IMR-90 (cell line): ENCODE measurements at regions not wholly inside any gene's neighbourhood (a gene's known extent, or its start where the extent isn't known, plus 50 kb on each side); places are given as distances from the start of the nearest gene placed in this dataset. TPM values are rescaled to one million over a fixed set of nuclear protein-coding genes. Genes with fewer than 3 reads are reported as not detected.

Experiments
- ATAC-seq: fragments of 200-7000 bp; cut with Tn5 transposase; 2 replicates; pipeline ENCODE4 v1.9.1; 2020; ENCODE audit warnings: low read depth, mild to moderate bottlenecking, moderate library complexity
- BruUV-seq: library from RNA; stranded (reverse); fragments of 400-500 nt; replicated peaks from 2 replicates; lab custom pipeline; 2021; lab: Mats Ljungman, UMichigan
- CTCF ChIA-PET: fragments of 300-600 bp; formaldehyde crosslinking; extraction: SDS; loops from one replicate; lab custom pipeline; 2021; ENCODE audit warnings: antibody characterized with exemption; lab: Yijun Ruan, JAX
- POLR2A ChIA-PET: fragments of 300-600 bp; sonication (Branson Sonifier 250); formaldehyde crosslinking; loops from one replicate; lab custom pipeline; 2022; ENCODE audit warnings: antibody characterized with exemption; ENCODE audit not compliant: unreplicated experiment; lab: Charles Lee
- DNase-seq: peaks from one replicate; pipeline ENCODE4 v3.0.0; 2013
- H2AFZ ChIP-seq: replicated peaks from 2 replicates; pipeline ENCODE3; 2013; ENCODE audit warnings: low read length, mild to moderate bottlenecking; ENCODE audit not compliant: poor library complexity
- H2AK5ac ChIP-seq: 2 replicates; pipeline ENCODE4 v1.6.1; 2013; ENCODE audit warnings: low read depth, low read length, inconsistent platforms
- H2AK9ac ChIP-seq: replicated peaks from 2 replicates; pipeline ENCODE3; 2013; ENCODE audit warnings: mild to moderate bottlenecking, low read depth, low read length, moderate library complexity; ENCODE audit not compliant: poor library complexity
- H2BK120ac ChIP-seq: 2 replicates; pipeline ENCODE4 v1.6.1; 2013; ENCODE audit warnings: low read depth, low read length, inconsistent platforms
- H2BK15ac ChIP-seq: 3 replicates; pipeline ENCODE4 v1.6.1; 2013; ENCODE audit warnings: low read depth, low read length, inconsistent platforms
- H2BK20ac ChIP-seq: 2 replicates; pipeline ENCODE4 v1.6.1; 2013; ENCODE audit warnings: low read depth, mild to moderate bottlenecking, inconsistent platforms, low read length, moderate library complexity
- H2BK5ac ChIP-seq: 2 replicates; pipeline ENCODE4 v1.6.1; 2013; ENCODE audit warnings: mild to moderate bottlenecking, low read depth, low read length, inconsistent platforms; ENCODE audit not compliant: poor library complexity, severe bottlenecking
- H3K14ac ChIP-seq: replicated peaks from 2 replicates; pipeline ENCODE4 v1.6.1; 2013; ENCODE audit warnings: low read depth, low read length, inconsistent platforms
- H3K18ac ChIP-seq: 2 replicates; pipeline ENCODE4 v1.6.1; 2013; ENCODE audit warnings: low read depth, low read length, control low read depth
- H3K23ac ChIP-seq: 2 replicates; pipeline ENCODE4 v1.6.1; 2013; ENCODE audit warnings: low read depth, low read length, inconsistent platforms
- H3K27ac ChIP-seq: 2 replicates; pipeline ENCODE4 v1.5.1; 2013; ENCODE audit warnings: mild to moderate bottlenecking, control low read depth, low read length; ENCODE audit not compliant: insufficient read depth
- H3K27me3 ChIP-seq: 2 replicates; pipeline ENCODE4 v1.6.1; 2013; ENCODE audit warnings: low read length; ENCODE audit not compliant: control insufficient read depth, insufficient read depth
- H3K36me3 ChIP-seq: 2 replicates; pipeline ENCODE4 v1.6.1; 2013; ENCODE audit warnings: low read length, mixed read lengths; ENCODE audit not compliant: control insufficient read depth, insufficient read depth
- H3K4ac ChIP-seq: 2 replicates; pipeline ENCODE4 v1.6.1; 2013; ENCODE audit warnings: low read depth, low read length, inconsistent platforms
- H3K4me1 ChIP-seq: 2 replicates; pipeline ENCODE4 v1.6.1; 2013; ENCODE audit warnings: low read length, mixed read lengths; ENCODE audit not compliant: control insufficient read depth, insufficient read depth
- H3K4me2 ChIP-seq: 2 replicates; pipeline ENCODE4 v1.6.1; 2013; ENCODE audit warnings: low read depth, mild to moderate bottlenecking, control low read depth, low read length, moderate library complexity
- H3K4me3 ChIP-seq: 2 replicates; pipeline ENCODE4 v1.5.1; 2013; ENCODE audit warnings: low read depth, mild to moderate bottlenecking, control low read depth, low read length, moderate library complexity; ENCODE audit not compliant: insufficient read depth
- H3K56ac ChIP-seq: 2 replicates; pipeline ENCODE4 v1.6.1; 2013; ENCODE audit warnings: low read length, inconsistent platforms; ENCODE audit not compliant: insufficient read depth; ENCODE audit errors: extremely low read depth
- H3K79me1 ChIP-seq, 2 experiments: 2 replicates each; pipeline ENCODE4 v1.6.1; 2013; ENCODE audit warnings: low read length in 2 of 2, inconsistent platforms in 1 of 2, low read depth in 1 of 2
- H3K9ac ChIP-seq: 2 replicates; pipeline ENCODE4 v1.6.1; 2013; ENCODE audit warnings: low read depth, low read length, control low read depth
- H3K9me1 ChIP-seq: 2 replicates; pipeline ENCODE4 v1.6.1; 2013; ENCODE audit warnings: low read length, inconsistent platforms; ENCODE audit not compliant: insufficient read depth
- H3K9me3 ChIP-seq: 2 replicates; pipeline ENCODE4 v1.6.1; 2013; ENCODE audit warnings: low read length; ENCODE audit not compliant: control insufficient read depth, insufficient read depth
- H4K20me1 ChIP-seq: 2 replicates; pipeline ENCODE4 v1.6.1; 2013; ENCODE audit warnings: low read length, inconsistent platforms; ENCODE audit not compliant: insufficient read depth
- H4K5ac ChIP-seq: 2 replicates; pipeline ENCODE4 v1.6.1; 2013; ENCODE audit warnings: mild to moderate bottlenecking, low read depth, low read length, control low read depth
- H4K8ac ChIP-seq, 2 experiments: 2 replicates each; pipeline ENCODE4 v1.6.1; 2013; ENCODE audit warnings: low read depth in 2 of 2, low read length in 2 of 2, control low read depth in 1 of 2, inconsistent platforms in 1 of 2
- H4K91ac ChIP-seq: 2 replicates; pipeline ENCODE4 v1.6.1; 2013; ENCODE audit warnings: low read depth, low read length, inconsistent platforms; ENCODE audit not compliant: insufficient read depth
- CEBPB ChIP-seq: IDR thresholded peaks from 2 replicates; pipeline ENCODE4 v1.6.1; 2012; ENCODE audit warnings: low read depth, low read length, improper control_type of control experiment
- MAZ ChIP-seq: IDR thresholded peaks from 2 replicates; pipeline ENCODE4 v1.6.1; 2012; ENCODE audit warnings: low read depth, mild to moderate bottlenecking, low read length, improper control_type of control experiment, moderate library complexity, borderline replicate concordance
- RCOR1 ChIP-seq: IDR thresholded peaks from 2 replicates; pipeline ENCODE4 v1.6.1; 2012; ENCODE audit warnings: mild to moderate bottlenecking, low read length, improper control_type of control experiment; ENCODE audit not compliant: insufficient replicate concordance
- RFX5 ChIP-seq: IDR thresholded peaks from 2 replicates; pipeline ENCODE4 v1.8.0; 2012; ENCODE audit warnings: low read depth, mild to moderate bottlenecking, low read length, moderate library complexity
- SMC3 ChIP-seq: fragments of 150-350 bp; IDR thresholded peaks from 2 replicates; pipeline ENCODE4 v1.6.1; 2016; ENCODE audit warnings: low read depth, mild to moderate bottlenecking, antibody characterized with exemption, low read length, moderate library complexity
- dilution Hi-C: fragments of 300-500 bp; cut with HindIII; formaldehyde crosslinking; loops from one replicate; pipeline ENCODE4 v1.14.3; 2018; ENCODE audit warnings: low sequenced_read_pairs; ENCODE audit not compliant: unreplicated experiment
- in situ Hi-C: fragments of 300-500 bp; cut with MboI; formaldehyde crosslinking; loops from 3 replicates; pipeline ENCODE4 v1.14.3; 2019; ENCODE audit warnings: low sequenced_read_pairs, inconsistent platforms, mixed read lengths
- intact Hi-C: fragments of 100-400 bp; cut with micrococcal nuclease; formaldehyde crosslinking; loops from 2 replicates; pipeline ENCODE4 v1.10.0; 2022
- microRNA-seq, 2 experiments: library from miRNA; stranded (forward) in 1 of 2; unstranded in 1 of 2; fragments of 10-50 nt in 1 of 2; fragments of <30 nt in 1 of 2; gene quantifications in 1 of 2; microRNA quantifications in 1 of 2; one replicate each; pipeline versions ENCODE3 to v1.1.0; 2013 to 2020; ENCODE audit not compliant: insufficient read depth in 1 of 2, insufficient read length in 1 of 2, unreplicated experiment in 1 of 2
- small RNA-seq, 5 experiments: library from RNA; depleted of rRNA; stranded (forward); fragments of <200 nt; gene quantifications; one replicate each; pipeline ENCODE3, GENCODE V24; 2012

GRCh38 chr3:163126115-163126514 is 1629.5 kb downstream of the OTOL1 start:
- Histone ChIP-seq H2BK120ac (no peak overlapping the region), H3K79me1 (no peaks in the 10 kb centered on the region), H2AFZ (no peak overlapping the region), H2BK20ac (no peak overlapping the region), H2BK5ac (no peak overlapping the region), H3K18ac (no peak overlapping the region), H3K4me2 (no peak overlapping the region), H4K5ac (no peak overlapping the region), H3K27me3 (no peaks in the 10 kb centered on the region), H3K9me3 (peaks cover 13% of the 10 kb centered on the region), H3K56ac (no peak overlapping the region), H3K14ac (no peak overlapping the region), H3K27ac (no peak overlapping the region), H3K23ac (no peak overlapping the region), H2AK9ac (no peak overlapping the region), H3K4me1 (no peaks in the 10 kb centered on the region), H3K4ac (no peak overlapping the region), H2AK5ac (no peak overlapping the region), H3K4me3 (no peak overlapping the region), H4K91ac (no peak overlapping the region), H3K9me1 (no peaks in the 10 kb centered on the region), H2BK15ac (no peak overlapping the region), H3K9ac (no peak overlapping the region), H3K36me3 (no peaks in the 10 kb centered on the region), H4K8ac (no peak overlapping the region), H4K20me1 (no peaks in the 10 kb centered on the region)
- dilution Hi-C loops, result no loop called here
- ChIA-PET POLR2A (no interaction called here), CTCF (no interaction called here)
- no peak for ATAC-seq
- in situ Hi-C loops, result no loop called here
- DNase-seq, result no peak
- intact Hi-C loops, result no loop called here
- no TSS peak for BruUV-seq
- TF ChIP-seq SMC3 (no peak), RFX5 (no peak), CEBPB (no peak), MAZ (no peak), RCOR1 (no peak)

Small RNA genes in the stretch of these regions (microRNA-seq; reads per million reads assigned to microRNA genes)
- gene MIR1263 (ENCODE audit: insufficient read depth in 1 of 2, insufficient read length in 1 of 2, unreplicated experiment in 1 of 2) (0 reads per million in 2 experiments), gene RNU7-82P (ENCODE audit: insufficient read depth, insufficient read length) (not detected)

Small RNA genes in the stretch of these regions (small RNA-seq; reads per million reads assigned to genes)
- 0 reads per million in 5 experiments for gene MIR1263
- gene RNU7-82P, result 0 to 0.08 (median 0) reads per million in 5 experiments
